Ectodermal cell (in vitro differentiated cells): ENCODE measurements at regions not wholly inside any gene's neighbourhood (a gene's known extent, or its start where the extent isn't known, plus 50 kb on each side); places are given as distances from the start of the nearest gene placed in this dataset.

ENCODE experiments used
- H3K27ac ChIP-seq: 2 replicates; pipeline ENCODE4 v1.7.0; 2013; ENCODE audit warnings: mild to moderate bottlenecking, low read depth, low read length; ENCODE audit not compliant: insufficient read depth, poor library complexity, severe bottlenecking
- H3K27me3 ChIP-seq: 2 replicates; pipeline ENCODE4 v1.7.0; 2013; ENCODE audit warnings: mild to moderate bottlenecking, low read length; ENCODE audit not compliant: insufficient read depth, control insufficient read depth, poor library complexity, severe bottlenecking
- H3K36me3 ChIP-seq: one replicate; pipeline ENCODE4 v1.7.0; 2013; ENCODE audit warnings: low read length; ENCODE audit not compliant: control insufficient read depth, insufficient read depth
- H3K4me1 ChIP-seq: one replicate; pipeline ENCODE4 v1.7.0; 2013; ENCODE audit warnings: low read length; ENCODE audit not compliant: control insufficient read depth, insufficient read depth
- H3K4me3 ChIP-seq: 2 replicates; pipeline ENCODE4 v1.7.0; 2013; ENCODE audit warnings: low read depth, low read length, control low read depth; ENCODE audit not compliant: insufficient read depth
- H3K9me3 ChIP-seq: 2 replicates; pipeline ENCODE4 v1.7.0; 2013; ENCODE audit warnings: mild to moderate bottlenecking, low read length, moderate library complexity; ENCODE audit not compliant: control insufficient read depth
- WGBS, 2 experiments: methylation state at CpG; one replicate each; pipeline ENCODE4 v1.1.7; 2013; ENCODE audit warnings: missing lambda C conversion rate in 2 of 2; 5-methylcytosine and 5-hydroxymethylcytosine counted together

- Histone ChIP-seq H3K4me1 (peaks cover 10% of the 10 kb centered on the region), H3K36me3 (no peaks in the 10 kb centered on the region), H3K4me3 (no peak overlapping the region), H3K27me3 (no peaks in the 10 kb centered on the region), H3K27ac (no peak overlapping the region), H3K9me3 (no peaks in the 10 kb centered on the region)
- WGBS, 2 experiments = 92 to 94% methylated on average over 5 of the region's 5 CpGs
Observed at GRCh38 chr2:15047184-15047583, 414.7 kb downstream of the LRATD1 start.

- Histone ChIP-seq H3K4me3 (no peak overlapping the region), H3K36me3 (no peaks in the 10 kb centered on the region), H3K4me1 (peaks cover 9% of the 10 kb centered on the region), H3K27me3 (no peaks in the 10 kb centered on the region), H3K9me3 (no peaks in the 10 kb centered on the region), H3K27ac (no peak overlapping the region)
- WGBS, 2 experiments = 71 to 79% methylated on average over 6 of the region's 6 CpGs
Observed at GRCh38 chr2:15048000-15048399, 415.5 kb downstream of the LRATD1 start.

- Histone ChIP-seq H3K27me3 (no peaks in the 10 kb centered on the region), H3K4me1 (peaks cover 3% of the 10 kb centered on the region), H3K4me3 (no peak overlapping the region), H3K27ac (no peak overlapping the region), H3K9me3 (no peaks in the 10 kb centered on the region), H3K36me3 (no peaks in the 10 kb centered on the region)
- WGBS, 2 experiments = 89 to 90% methylated on average over 14 of the region's 14 CpGs
Observed at GRCh38 chr2:15049096-15049993, 416.8 kb downstream of the LRATD1 start.

- Histone ChIP-seq H3K27ac (no peak overlapping the region), H3K4me1 (peaks cover 3% of the 10 kb centered on the region), H3K36me3 (no peaks in the 10 kb centered on the region), H3K4me3 (no peak overlapping the region), H3K27me3 (no peaks in the 10 kb centered on the region), H3K9me3 (no peaks in the 10 kb centered on the region)
- WGBS, 2 experiments = 83 to 88% methylated on average over 4 of the region's 4 CpGs
Observed at GRCh38 chr2:15050483-15050882, 418.0 kb downstream of the LRATD1 start.

- Histone ChIP-seq H3K4me3 (no peak overlapping the region), H3K27me3 (no peaks in the 10 kb centered on the region), H3K36me3 (no peaks in the 10 kb centered on the region), H3K9me3 (no peaks in the 10 kb centered on the region), H3K27ac (no peak overlapping the region), H3K4me1 (peaks cover 3% of the 10 kb centered on the region)
- WGBS, 2 experiments = 95 to 97% methylated on average over 5 of the region's 5 CpGs
Observed at GRCh38 chr2:15053542-15053941, 421.0 kb downstream of the LRATD1 start.

- Histone ChIP-seq H3K36me3 (no peaks in the 10 kb centered on the region), H3K4me1 (peaks cover 13% of the 10 kb centered on the region), H3K27me3 (no peaks in the 10 kb centered on the region), H3K27ac (no peak overlapping the region), H3K4me3 (no peak overlapping the region), H3K9me3 (no peaks in the 10 kb centered on the region)
- whole genome bisulfite sequencing, 2 experiments = 75 to 81% methylated on average over 5 to 6 of the region's 6 CpGs
Observed at GRCh38 chr2:15058015-15058720, 425.7 kb downstream of the LRATD1 start.

GRCh38 chr2:15058721-15059157, 426.2 kb downstream of the LRATD1 start:
- Histone ChIP-seq H3K27me3 (no peaks in the 10 kb centered on the region), H3K4me1 (peaks cover 13% of the 10 kb centered on the region), H3K36me3 (no peaks in the 10 kb centered on the region), H3K4me3 (no peak overlapping the region), H3K27ac (no peak overlapping the region), H3K9me3 (no peaks in the 10 kb centered on the region)
- 88 to 92% methylated on average over 3 of the region's 3 CpGs for WGBS, 2 experiments

- no peaks in the 10 kb centered on the region for H3K36me3 ChIP-seq
- WGBS, 2 experiments = 87% methylated on average over 10 of the region's 10 CpGs
- no peak overlapping the region for H3K4me3 ChIP-seq
- H3K27me3 ChIP-seq = no peaks in the 10 kb centered on the region
- H3K27ac ChIP-seq = no peak overlapping the region
- H3K4me1 ChIP-seq = peaks cover 13% of the 10 kb centered on the region
- H3K9me3 ChIP-seq = no peaks in the 10 kb centered on the region
Observed at GRCh38 chr2:15059870-15060512, 427.5 kb downstream of the LRATD1 start.

- H3K4me1 ChIP-seq = peaks cover 13% of the 10 kb centered on the region
- H3K36me3 ChIP-seq = no peaks in the 10 kb centered on the region
- no peak overlapping the region for H3K27ac ChIP-seq
- no peaks in the 10 kb centered on the region for H3K27me3 ChIP-seq
- no peaks in the 10 kb centered on the region for H3K9me3 ChIP-seq
- 93 to 98% methylated on average over 1 of the region's 1 CpG for WGBS, 2 experiments
- H3K4me3 ChIP-seq = no peak overlapping the region
Observed at GRCh38 chr2:15061268-15061667, 428.8 kb downstream of the LRATD1 start.

GRCh38 chr2:15066138-15066537, 433.6 kb downstream of the LRATD1 start:
- Histone ChIP-seq H3K4me1 (no peaks in the 10 kb centered on the region), H3K27me3 (no peaks in the 10 kb centered on the region), H3K36me3 (no peaks in the 10 kb centered on the region), H3K9me3 (no peaks in the 10 kb centered on the region), H3K4me3 (no peak overlapping the region), H3K27ac (no peak overlapping the region)
- WGBS, 2 experiments = 91 to 94% methylated on average over 1 to 2 of the region's 3 CpGs
